Ovary (tissue), 3 donors: ENCODE measurements at regions not wholly inside any gene's neighbourhood (a gene's known extent, or its start where the extent isn't known, plus 50 kb on each side); places are given as distances from the start of the nearest gene placed in this dataset.

Experiments used
- EP300 ChIP-seq: sonication (generic); formaldehyde crosslinking; IDR thresholded peaks from one replicate; pipeline ENCODE4 v1.6.1; 2017; ENCODE audit warnings: antibody characterized with exemption
- POLR2A ChIP-seq: fragments of 450-650 bp; IDR thresholded peaks from one replicate; pipeline ENCODE4 v1.6.1; 2017; ENCODE audit warnings: antibody characterized with exemption, mild to moderate bottlenecking, moderate library complexity
- TF ChIP-seq, protein P1 (sequence below), 3 donors: fragments of 450-650 bp in 2 of 3; fragments of 200-600 bp in 1 of 3; IDR thresholded peaks; one replicate each; pipeline versions ENCODE4 v1.5.1 to v1.8.0; 2016 to 2022; ENCODE audit warnings: antibody characterized with exemption in 3 of 3, mild to moderate bottlenecking in 1 of 3
- donor health status: DM: no; HTN: no; CAD: no.

DNA sequence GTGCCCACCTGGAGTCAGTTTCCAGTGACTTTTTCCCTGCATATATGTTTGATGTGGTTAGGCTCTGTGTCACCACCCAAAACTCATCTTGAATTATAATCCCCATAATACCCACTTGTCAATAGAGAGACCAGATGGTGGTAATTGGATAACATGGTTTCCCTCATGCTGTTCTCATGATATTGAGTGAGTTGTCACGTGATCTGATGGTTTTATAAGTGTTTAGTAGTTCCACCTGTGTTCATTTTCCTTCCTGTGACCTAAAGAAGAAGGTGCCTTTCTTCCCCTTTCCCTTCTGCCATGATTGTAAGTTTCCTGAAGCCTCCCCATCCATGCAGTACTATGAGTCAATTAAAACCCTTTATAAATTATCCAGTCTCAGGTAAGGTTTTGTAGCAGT is 740.9 kb downstream of the ARAP2 start:
- TF ChIP-seq POLR2A (no peak), EP300 (no peak)
- TF ChIP-seq, protein P1, sequence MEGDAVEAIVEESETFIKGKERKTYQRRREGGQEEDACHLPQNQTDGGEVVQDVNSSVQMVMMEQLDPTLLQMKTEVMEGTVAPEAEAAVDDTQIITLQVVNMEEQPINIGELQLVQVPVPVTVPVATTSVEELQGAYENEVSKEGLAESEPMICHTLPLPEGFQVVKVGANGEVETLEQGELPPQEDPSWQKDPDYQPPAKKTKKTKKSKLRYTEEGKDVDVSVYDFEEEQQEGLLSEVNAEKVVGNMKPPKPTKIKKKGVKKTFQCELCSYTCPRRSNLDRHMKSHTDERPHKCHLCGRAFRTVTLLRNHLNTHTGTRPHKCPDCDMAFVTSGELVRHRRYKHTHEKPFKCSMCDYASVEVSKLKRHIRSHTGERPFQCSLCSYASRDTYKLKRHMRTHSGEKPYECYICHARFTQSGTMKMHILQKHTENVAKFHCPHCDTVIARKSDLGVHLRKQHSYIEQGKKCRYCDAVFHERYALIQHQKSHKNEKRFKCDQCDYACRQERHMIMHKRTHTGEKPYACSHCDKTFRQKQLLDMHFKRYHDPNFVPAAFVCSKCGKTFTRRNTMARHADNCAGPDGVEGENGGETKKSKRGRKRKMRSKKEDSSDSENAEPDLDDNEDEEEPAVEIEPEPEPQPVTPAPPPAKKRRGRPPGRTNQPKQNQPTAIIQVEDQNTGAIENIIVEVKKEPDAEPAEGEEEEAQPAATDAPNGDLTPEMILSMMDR (IDR thresholded peaks at IDR 0.05) = no peak
